LHCN-M2 (cell line): ENCODE measurements at regions not wholly inside any gene's neighbourhood (a gene's known extent, or its start where the extent isn't known, plus 50 kb on each side); places are given as distances from the start of the nearest gene placed in this dataset.
"Not testable (repeated sequence)": the region's sequence is repeated elsewhere in the genome, so short reads cannot be mapped to it uniquely, and the experiment has no call there.

ENCODE experiments used
- DNase-seq: peaks from one replicate; pipeline ENCODE4 v3.0.0-alpha.2; 2012; ENCODE audit warnings: low read depth

DNA sequence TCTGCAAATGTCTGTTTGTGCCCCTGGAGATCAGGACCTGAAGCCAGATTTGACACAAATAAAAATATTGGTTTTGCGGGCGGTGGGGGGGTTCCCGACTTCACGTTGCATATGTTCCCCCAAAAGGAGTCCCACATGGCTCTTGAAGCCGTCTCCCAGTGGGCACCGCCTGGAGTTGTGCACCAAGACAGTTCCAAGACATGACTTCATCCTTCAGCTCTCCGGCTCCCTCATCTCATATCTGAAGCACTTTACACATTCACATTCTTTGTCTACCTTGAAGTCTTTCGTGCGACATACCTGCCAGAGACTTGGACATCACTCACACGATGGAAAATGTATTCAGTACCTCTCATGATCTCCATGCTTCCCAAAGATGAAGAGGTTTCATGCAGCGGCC lies 362.8 kb upstream of the FOXK1 start:
- DNase-seq: no peak

DNA sequence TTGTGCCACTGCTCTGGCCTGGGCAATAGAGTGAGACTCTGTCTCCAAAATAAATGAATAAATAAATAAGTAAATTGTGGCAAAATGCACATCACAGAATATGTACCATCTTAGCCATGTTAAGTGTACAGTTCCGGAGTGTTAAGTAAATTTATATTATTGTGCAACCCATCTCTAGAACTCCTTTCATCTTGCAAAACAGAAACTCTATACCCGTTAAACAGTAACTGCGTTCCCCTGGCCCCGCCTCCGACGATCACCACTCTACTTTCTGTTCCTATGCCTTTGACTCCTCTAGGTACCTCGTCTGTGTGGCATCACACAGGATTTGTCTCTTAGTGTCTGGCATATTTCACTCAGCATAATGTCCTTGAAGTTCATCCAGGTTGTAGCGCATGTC lies 356.4 kb upstream of the FOXK1 start:
- DNase-seq: no peak

DNA sequence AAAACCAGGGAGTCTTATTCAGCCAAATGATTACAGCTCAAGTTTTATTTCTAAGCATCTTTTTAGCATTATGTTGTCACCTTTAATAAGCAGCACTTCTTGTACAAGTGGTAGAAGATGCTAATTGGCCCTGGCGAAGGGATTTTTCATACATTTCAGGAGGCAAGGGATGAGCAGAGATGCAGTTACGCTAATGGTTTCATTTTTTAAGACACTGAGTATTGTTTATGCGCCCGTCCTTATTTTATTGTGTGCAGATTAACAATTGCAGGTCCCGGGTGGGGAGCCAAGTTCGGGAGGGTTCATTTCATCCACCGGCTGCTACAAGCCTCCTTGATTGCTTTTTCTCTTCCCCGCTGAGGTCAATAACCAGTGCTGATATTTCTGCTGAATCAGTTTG lies 350.4 kb upstream of the FOXK1 start:
- DNase-seq: no peak

DNA sequence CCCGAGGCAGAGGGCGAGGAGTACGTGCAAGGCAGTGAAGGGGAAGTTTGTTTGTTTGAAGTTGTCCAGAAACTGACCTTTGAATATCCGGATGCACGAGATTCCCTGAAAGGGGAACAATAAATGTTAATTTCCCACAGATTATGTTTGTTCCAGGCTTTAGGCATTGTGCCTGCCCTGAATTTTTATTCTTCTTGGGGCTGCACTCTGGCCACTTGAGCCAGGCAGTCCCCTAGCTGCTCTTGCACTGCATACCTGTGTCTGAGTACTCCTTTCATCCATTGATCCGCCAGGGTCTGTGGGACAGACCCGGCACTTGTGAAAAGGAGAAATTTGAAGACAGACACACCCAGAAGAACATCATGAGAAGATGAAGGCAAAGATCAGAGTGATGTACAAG lies 343.5 kb upstream of the FOXK1 start:
- DNase-seq: no peak

DNA sequence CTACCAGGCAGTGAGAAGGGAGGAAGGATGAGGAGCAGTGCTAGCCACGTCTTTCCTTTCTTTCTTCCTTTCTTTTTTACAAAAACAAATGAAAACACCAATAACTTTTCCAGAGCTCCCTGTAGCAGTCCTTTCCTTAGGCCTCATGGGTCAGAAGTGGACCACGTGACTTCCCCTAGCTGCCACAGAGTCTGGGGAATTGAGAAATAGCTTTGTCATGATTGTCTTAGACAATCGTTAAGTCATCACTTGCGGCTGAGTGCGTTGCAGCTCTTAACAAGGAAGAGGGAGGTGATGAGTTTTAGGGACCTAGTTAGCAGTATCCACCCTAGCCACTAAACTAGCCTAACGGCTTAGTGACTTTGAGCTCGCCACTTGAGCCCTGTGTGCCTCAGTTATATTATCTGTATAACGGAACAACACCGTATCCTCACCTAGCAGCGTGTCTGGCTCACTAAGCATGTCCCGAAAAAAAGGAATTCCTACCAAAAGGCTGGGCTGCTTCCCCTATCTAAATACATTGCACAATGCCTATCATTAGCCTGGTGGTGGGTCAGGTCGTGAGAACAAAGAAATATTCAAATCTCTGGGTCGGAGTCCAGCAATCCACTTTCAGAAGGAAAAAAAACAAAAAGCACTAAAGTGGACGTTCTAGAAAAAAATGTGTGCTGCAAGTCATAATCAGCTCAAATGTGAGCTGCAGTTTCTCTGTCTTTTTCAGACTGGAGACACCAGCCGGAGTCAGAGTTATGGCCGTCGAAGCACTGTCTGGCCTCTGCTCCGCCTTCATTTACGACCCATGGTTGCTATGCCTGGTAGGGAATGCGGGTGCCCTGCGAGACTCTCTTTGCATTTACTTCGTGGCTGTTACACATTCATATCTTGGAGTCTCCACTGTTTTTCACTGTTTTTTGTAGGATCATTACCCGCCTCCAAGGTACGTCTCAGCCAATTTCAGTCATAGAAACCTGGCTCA lies 338.5 kb upstream of the FOXK1 start:
- no peak for DNase-seq

DNA sequence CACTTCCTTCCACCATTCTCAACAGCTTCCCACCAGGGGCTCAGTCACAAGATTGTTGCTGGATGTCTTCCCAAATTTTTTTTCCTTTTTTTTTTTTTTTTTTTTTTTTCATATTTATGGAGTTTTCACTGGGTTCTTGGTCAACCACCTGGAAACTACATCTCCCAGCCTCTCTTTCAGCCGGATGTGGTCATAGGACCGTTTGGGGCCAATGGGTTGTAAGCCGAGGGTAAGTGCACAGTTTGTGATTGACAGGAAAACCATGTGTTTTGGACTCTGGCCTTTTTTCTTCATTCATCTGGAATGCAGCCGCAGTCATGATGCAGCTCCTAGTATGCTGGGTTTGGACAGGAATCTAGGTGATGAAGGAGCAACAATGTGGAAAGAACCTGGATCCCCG lies 337.1 kb upstream of the FOXK1 start:
- peak; percentile 19 for DNase-seq

DNA sequence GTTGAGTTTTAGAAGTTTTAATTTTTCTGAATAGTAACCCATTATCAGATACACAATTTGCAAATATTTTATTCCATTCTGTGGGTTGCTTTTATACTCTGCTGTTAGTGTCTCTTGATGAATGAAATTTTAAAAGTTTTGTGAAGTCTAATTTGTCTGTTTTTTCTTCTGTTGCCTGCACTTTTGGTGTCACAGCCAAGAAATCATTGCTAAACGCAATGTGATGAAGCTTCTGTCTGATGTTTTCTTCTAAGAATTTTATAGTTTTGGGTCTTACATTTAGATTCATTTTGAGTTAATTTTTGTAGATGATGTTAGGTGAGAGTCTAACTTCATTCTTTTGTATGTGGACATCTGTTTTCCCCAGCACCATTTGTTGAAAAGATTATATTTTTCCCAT lies 330.0 kb upstream of the FOXK1 start:
- no peak for DNase-seq

DNA sequence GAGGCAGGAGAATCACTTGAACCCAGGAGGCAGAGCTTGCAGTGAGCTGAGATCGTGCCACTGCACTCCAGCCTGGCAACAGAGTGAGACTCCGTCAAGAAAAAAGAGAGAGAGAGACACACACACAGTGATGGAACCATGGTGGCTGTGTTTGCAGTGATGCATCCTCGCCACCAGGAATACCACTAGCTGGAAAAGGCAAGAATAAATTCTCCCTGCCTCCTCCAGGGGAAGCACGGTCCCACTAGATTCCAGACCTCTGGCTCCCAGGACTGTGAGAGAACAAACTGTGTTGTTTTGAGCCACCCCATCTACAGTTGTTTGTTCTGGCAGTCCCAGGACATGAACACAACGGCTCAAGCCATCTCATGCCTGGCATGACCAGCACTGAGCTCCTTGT lies 320.3 kb upstream of the FOXK1 start:
- DNase-seq: no peak

DNA sequence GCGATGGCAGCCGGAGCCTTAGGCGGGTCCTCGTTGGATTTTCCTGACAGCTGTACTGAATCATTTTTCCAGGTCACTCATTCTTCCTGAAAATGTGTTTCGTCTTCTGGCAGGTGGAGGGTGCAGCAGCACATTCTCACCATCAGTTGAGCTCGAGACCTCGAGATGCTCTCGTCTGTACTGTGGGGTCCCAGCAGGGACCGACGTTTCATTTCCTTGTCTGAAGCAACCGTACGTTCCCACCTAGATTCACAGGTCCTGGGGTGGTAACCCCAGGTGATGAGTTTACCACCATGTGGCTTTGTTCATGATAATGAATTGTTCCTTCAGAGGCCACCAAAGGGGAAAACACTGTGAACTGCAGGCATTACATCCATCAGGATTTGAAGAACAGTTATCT lies 298.5 kb upstream of the FOXK1 start:
- no peak for DNase-seq

DNA sequence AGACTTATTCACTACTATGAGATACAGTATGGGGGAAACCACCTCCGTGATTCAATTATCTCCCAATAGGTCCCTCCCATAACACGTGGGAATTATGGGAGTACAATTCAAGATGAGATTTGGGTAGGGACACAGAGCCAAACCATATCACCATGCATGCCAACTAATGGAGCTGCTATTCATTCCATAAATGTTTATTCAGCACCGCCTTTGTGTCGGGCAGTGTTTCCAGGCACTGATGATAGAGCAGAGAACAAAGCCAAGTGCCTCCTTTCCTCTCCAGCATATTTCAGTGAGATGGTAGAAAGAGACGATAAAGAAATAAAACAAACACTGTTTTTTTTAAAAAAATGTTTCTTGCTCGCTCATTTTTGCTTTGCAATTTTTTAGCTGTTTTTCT lies 295.9 kb upstream of the FOXK1 start:
- DNase-seq: no peak

DNA sequence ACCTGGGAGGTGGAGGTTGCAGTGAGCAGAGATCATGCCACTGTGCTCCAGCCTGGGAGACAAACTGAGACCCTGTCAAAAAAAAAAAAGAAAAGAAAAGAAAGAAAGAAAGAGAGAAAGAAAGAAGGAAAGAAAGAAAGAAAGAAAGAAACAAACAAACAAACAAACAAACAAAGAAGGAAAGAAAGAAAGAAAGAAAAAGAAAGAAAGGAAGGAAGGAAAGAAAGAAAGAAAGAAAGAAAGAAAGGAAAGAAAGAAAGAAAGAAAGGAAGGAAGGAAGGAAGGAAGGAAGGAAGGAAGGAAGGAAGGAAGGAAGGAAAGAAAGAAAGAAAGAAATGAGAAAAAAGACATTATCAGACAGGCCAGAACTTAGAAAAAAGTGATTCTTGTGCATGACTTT lies 291.0 kb upstream of the FOXK1 start:
- DNase-seq: not testable (repeated sequence)

DNA sequence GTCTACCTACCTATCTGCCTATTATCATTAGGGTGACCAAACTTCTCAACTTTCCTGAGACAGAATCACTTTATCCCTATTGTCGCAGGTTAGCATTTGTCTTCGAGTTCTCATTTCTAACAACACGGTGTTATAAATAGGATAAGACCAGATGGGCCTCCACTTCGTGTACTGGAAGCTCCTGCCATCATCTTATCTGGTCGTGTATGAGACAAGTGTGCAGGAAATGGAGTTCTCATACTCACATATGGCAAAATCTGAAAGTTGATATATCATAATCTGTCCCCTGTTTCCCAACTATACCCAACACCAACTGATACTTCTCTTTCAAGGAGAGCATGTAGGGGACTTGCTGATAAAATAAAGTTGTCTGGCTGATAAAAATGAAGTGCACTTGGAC lies 287.4 kb upstream of the FOXK1 start:
- no peak for DNase-seq

DNA sequence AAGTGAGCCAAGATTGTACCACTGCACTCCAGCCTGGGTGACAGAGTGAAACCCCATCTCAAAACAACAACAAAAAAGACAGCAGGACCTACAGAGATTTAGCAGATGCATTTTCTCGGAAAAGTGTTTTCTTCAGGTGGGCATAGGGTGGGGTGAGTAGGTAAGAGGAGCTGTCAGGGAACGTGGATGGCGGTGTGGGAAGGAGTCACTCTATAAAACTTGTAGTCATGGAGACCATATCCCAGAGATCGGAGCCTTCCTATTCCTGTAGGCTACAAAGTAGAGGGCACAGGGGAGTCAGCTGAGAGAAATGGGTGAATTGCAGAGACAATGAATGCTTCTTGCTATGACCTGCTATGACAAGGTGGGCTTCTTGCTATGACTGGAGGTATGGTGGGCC lies 283.0 kb upstream of the FOXK1 start:
- no peak for DNase-seq

DNA sequence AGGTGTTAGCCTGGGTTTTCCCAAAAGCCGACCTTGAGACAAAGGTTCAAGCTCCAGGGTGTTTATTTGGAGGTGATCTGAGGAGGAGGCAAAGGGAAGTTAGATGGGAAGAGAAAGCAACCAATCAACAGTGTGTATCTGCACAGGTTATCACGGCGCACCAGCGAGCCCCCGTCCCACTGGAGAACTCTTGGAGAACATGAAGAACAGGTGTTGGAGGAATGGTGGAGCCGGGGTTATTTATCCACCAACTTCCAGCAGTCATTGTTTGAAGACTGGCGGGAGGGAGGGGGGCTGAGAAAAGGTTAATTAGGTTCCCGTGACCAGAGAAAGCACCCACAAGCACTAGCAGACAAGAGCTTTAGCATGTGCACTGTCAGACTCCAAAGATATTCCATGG lies 282.5 kb upstream of the FOXK1 start:
- DNase-seq: no peak

DNA sequence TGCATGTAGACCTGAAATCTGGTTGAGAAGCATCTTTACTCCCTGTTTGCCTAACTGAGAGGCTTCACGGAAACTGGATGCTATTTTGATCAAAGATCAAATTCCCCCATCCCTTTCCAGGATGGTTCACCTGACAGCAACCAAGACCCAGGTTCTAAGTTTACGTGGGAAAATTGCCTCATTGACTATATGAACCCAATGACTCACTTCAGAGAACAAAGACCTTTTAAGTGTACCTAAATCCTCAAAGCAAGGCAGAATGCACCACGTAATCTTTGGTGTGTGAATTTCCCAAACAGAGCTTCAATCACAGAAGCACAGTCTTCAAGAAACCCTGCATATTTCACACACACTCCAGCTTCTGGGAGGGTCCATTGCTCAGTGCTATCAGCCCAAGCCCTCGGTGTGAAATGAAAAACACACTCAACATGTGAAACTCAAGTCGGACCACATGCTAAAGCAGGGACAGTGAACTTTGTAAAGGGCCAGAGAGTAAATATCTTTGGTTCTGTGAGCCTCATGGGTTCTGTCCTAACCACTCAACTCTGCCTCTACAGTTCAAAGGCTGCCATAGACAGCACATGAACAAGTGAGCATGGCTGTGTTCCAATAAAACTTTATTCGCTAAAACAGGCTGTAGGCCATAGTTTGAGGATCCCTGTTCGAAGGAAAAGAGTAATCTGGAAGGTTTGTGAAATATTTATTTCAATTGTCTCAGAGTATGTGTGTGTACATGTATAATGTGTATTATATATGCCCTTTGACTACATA lies 275.6 kb upstream of the FOXK1 start:
- peak; percentile 7 for DNase-seq

DNA sequence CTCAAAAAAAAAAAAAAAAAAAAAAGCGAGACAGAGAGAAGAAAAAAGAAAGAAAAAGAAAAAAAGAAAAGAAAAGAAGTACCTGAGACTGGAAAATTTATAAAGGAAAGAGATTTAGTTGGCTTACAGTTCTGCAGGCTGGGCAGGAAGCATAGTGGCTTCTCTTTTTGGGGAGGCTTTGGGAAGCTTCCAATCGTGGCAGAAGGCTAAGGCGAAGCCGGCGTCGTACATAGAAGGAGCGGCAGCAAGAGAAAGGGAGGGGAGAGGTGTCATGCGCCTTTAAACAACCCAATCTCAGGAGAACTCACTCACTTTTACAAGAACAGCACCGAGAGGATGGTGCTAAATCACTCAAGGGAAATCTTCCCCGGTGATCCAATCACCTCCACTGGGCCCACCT lies 272.1 kb upstream of the FOXK1 start:
- no peak for DNase-seq

DNA sequence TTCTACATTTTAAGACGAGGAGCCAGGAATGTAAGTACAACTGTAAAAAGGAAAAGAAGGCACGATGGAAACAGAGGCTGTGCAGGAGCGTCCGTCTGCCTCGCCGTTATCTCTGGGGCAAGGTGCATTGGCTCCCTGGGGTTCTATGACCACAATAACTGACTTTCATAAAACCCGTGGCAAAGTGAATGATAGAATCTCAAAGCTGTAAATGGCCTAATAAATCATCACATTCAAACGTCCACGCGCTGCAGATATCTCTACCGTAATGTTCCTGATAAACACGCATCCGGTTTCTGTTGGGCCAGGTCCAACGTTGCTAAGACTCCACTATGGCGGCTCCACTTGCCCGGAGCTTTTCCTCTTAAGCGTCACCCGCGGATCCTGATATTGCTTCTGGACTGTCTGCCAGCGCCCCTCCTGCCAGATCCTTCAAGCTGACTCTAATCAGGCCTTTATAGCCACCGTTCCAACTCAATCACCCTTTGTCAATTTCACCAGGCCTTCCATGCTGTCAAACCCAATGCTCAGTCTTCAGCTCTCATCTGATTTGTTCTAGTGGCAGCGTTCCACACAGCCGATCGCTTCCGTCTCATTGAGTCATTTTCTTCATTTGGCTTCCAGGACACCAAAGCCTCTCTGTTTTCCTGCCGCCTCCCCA lies 265.6 kb upstream of the FOXK1 start:
- DNase-seq: peak; percentile 17

DNA sequence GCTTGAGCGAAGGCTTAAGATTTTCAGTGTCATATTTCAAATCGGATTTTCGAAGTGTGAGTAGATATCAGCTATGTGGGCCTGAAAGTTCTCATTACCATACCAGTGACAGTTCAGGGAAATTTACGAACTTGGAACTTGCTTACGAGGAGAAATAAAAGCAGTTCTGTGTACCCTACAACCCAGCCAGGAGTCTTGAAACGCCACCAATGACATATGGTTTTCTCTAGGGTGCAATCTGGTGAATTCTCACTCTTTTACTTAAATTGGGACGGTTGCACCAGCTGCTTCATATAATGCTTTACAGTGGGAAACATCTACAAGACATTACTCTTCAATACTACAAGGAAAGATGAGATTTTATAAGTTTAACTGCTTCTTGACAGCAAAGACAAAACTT lies 253.6 kb upstream of the FOXK1 start:
- DNase-seq: no peak

DNA sequence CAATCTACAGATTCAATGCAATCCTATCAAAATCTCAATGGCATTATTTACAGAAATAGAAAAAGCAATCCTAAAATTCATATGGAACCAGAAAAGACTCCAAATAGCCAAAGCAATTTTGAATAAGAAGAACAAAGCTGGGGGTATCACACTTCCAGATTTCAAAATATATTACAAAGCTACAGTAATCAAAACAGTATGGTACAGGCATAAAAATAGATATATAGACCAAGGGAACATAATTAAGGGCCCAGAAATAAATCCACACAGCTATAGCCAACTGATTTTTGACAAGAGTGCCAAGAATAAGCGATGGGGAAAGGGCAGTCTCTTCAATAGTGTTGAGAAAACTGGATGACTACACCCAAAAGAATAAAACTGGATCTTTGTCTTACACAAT lies 251.9 kb upstream of the FOXK1 start:
- no peak for DNase-seq

DNA sequence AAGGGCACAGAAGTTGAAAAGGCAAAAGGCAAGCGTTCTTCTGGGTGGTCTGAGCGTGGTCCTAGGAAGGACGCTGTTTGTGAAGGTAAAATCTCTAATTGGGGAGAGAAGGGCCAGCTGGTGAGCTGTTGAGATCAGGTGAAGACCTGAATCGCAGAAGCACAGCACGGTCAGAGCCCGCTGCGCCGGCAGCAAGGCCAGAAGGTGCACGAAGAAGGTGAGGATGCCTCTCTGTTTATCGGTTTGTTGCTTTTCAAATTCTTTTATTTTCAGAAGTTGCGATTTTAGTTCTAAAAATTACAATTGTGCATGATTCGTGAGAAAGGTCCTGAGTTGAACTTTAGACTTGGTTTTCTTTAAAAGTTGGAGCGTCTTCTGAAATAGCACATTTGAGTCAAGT lies 247.8 kb upstream of the FOXK1 start:
- no peak for DNase-seq

DNA sequence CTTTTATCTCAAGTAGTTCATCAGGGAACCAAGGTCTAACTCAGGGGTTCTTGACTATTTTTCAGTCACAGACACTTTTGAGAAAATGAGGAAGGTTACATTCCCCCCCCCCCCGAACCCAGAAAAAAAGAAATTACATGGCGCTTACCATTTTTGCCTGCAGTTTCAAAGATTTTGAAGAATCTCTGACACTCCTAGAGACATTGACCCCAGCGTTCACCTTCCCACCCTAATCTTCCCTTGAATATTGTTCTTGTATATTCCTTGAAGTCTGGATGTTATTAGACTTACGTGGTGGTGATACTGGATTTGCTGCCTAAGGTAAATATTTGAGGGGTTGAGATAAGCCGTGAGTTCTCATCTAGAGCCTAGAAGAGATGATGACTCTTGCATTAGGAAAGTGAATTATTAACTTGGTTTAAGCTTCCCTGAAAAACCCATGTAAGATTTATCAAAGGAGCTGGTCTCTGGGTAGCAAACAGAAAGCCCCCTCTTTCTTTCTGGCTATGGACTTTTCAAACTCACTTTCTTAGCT lies 245.7 kb upstream of the FOXK1 start:
- no peak for DNase-seq

DNA sequence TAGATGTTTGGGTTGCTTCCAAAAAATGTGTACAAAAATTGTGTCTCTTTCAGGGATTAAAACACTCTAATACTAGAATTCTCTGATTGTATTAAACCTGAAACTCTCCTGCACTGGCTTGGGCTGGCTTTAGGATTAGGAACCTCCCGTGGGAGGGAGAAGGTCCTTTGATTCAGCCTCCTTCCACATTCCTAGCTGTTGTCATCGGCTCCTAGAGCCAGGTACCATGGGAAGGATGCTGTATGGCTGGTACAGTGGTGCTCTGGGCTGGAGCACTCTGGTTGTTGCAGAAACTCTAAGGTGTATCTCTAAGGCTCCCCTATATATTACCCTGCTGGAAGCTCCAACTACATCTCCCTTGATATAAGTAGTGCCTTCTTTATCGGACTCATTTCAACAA lies 245.2 kb upstream of the FOXK1 start:
- no peak for DNase-seq
